ENCODE measurements at regions not wholly inside any gene's neighbourhood (a gene's known extent, or its start where the extent isn't known, plus 50 kb on each side); places are given as distances from the start of the nearest gene placed in this dataset.

- TF ChIP-seq CTCF (IDR thresholded peaks at IDR 0.05; ENCODE audit: poor library complexity, severe bottlenecking), result no peak
- no peak for TF ChIP-seq SMC3 (conservative IDR thresholded peaks at IDR 0.05; ENCODE audit: poor library complexity)
- TF ChIP-seq RAD21 (conservative IDR thresholded peaks at IDR 0.05), result no peak
- no peak for TF ChIP-seq REST (IDR thresholded peaks at IDR 0.05; ENCODE audit: borderline replicate concordance)
- no peak for TF ChIP-seq MXI1 (conservative IDR thresholded peaks at IDR 0.05; ENCODE audit: poor library complexity, severe bottlenecking)
These were observed 972.8 kb downstream of the ANKRD7 start for GRCh38 chr7:119197172-119197876.

Data from neural cell (in vitro differentiated cells).